LHCN-M2 (cell line): ENCODE measurements at regions not wholly inside any gene's neighbourhood (a gene's known extent, or its start where the extent isn't known, plus 50 kb on each side); places are given as distances from the start of the nearest gene placed in this dataset.

Experiments
- DNase-seq: peaks from one replicate; pipeline ENCODE4 v3.0.0-alpha.2; 2012; ENCODE audit warnings: low read depth

- DNase-seq = no peak
Observed at GRCh38 chr2:16008856-16009255, 68.5 kb downstream of the MYCN start.

- no peak for DNase-seq
Observed at GRCh38 chr2:16008331-16008850, 68.0 kb downstream of the MYCN start.

- DNase-seq = no peak
Observed at GRCh38 chr2:16007167-16007934, 67.0 kb downstream of the MYCN start.

- DNase-seq = no peak
Observed at GRCh38 chr2:16006537-16007166, 66.3 kb downstream of the MYCN start.

GRCh38 chr2:16005816-16006536 is 65.6 kb downstream of the MYCN start:
- DNase-seq = no peak

- DNase-seq = no peak
Observed at GRCh38 chr2:16005389-16005788, 65.0 kb downstream of the MYCN start.

GRCh38 chr2:16003809-16004208 is 63.5 kb downstream of the MYCN start:
- DNase-seq = no peak

GRCh38 chr2:16003152-16003551 is 62.8 kb downstream of the MYCN start:
- DNase-seq = no peak

- DNase-seq = no peak
Observed at GRCh38 chr2:16002575-16002974, 62.2 kb downstream of the MYCN start.

- DNase-seq = no peak
Observed at GRCh38 chr2:16002144-16002543, 61.8 kb downstream of the MYCN start.

- DNase-seq = no peak
Observed at GRCh38 chr2:16000642-16001041, 60.3 kb downstream of the MYCN start.

GRCh38 chr2:15999596-16000469 is 59.5 kb downstream of the MYCN start:
- DNase-seq = no peak

- DNase-seq = no peak
Observed at GRCh38 chr2:15997728-15998280, 57.5 kb downstream of the MYCN start.

GRCh38 chr2:15996536-15997423 is 56.4 kb downstream of the MYCN start:
- no peak for DNase-seq
